Lower leg skin (tissue), 4 donors: ENCODE measurements at regions not wholly inside any gene's neighbourhood (a gene's known extent, or its start where the extent isn't known, plus 50 kb on each side); places are given as distances from the start of the nearest gene placed in this dataset.
"Not testable (repeated sequence)": the region's sequence is repeated elsewhere in the genome, so short reads cannot be mapped to it uniquely, and the experiment has no call there.

ENCODE experiments used
- DNase-seq, 2 donors: peaks; one replicate each; pipeline ENCODE4 v3.0.0-alpha.2; 2019; ENCODE audit warnings: low spot score in 2 of 2
- H3K4me3 ChIP-seq: fragments of 200-600 bp; sonication (generic); 2 replicates; pipeline ENCODE4 v1.5.1; 2017; ENCODE audit warnings: mild to moderate bottlenecking, low read depth; ENCODE audit not compliant: poor library complexity, severe bottlenecking
- POLR2A ChIP-seq, 2 donors: fragments of 450-650 bp; IDR thresholded peaks; one replicate each; pipeline ENCODE4 v1.6.1; 2016 to 2017; ENCODE audit warnings: antibody characterized with exemption in 2 of 2, mild to moderate bottlenecking in 1 of 2, moderate library complexity in 1 of 2
- WGBS, 2 donors: methylation state at CpG; one replicate each; pipeline ENCODE4 v1.1.5; 2018; 5-methylcytosine and 5-hydroxymethylcytosine counted together
- intact Hi-C: fragments of 100-400 bp; cut with DNase I; formaldehyde crosslinking; loops from one replicate; pipeline ENCODE4 v1.15.0; 2023; ENCODE audit warnings: low total_unique reads
- TF ChIP-seq, protein P1 (sequence below), 3 donors: fragments of 450-650 bp; IDR thresholded peaks; one replicate each; pipeline ENCODE4 v1.5.1; 2016; ENCODE audit warnings: antibody characterized with exemption in 3 of 3, mild to moderate bottlenecking in 3 of 3, moderate library complexity in 2 of 3

DNA sequence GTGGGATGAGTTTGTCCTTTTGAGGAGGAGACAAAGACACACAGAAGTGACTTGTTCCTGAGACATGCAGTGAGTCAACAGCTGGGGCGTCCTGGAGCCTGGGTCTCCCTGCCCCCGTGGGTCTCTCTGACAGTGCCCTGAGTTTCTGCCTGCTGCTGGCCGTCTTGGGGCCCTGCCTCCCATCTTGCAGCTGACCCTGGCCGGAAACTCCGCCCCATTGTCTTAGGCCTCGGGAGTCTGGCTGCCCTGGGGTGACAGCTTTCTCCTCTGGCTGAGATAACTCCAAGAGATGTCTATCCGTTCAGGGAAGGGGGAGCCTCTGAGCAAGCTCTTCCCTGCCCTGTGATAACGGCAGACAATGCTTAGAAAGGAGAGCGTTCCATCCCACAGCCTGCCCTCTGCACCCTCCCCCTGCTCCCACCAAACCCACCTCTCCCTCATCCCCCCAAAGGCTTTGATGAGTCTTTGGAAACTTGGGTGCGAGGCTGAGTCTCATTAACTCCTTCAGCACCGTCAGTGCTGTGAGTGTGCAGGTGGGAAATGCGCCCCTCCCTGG is 69.5 kb upstream of the PODXL start:
- DNase-seq, result no peak
- WGBS, 2 donors, result 45 to 46% methylated on average over 12 of the region's 12 CpGs
- H3K4me3 ChIP-seq, result no peak overlapping the region
- no peak for TF ChIP-seq POLR2A (IDR thresholded peaks at IDR 0.05)
- TF ChIP-seq, protein P1, sequence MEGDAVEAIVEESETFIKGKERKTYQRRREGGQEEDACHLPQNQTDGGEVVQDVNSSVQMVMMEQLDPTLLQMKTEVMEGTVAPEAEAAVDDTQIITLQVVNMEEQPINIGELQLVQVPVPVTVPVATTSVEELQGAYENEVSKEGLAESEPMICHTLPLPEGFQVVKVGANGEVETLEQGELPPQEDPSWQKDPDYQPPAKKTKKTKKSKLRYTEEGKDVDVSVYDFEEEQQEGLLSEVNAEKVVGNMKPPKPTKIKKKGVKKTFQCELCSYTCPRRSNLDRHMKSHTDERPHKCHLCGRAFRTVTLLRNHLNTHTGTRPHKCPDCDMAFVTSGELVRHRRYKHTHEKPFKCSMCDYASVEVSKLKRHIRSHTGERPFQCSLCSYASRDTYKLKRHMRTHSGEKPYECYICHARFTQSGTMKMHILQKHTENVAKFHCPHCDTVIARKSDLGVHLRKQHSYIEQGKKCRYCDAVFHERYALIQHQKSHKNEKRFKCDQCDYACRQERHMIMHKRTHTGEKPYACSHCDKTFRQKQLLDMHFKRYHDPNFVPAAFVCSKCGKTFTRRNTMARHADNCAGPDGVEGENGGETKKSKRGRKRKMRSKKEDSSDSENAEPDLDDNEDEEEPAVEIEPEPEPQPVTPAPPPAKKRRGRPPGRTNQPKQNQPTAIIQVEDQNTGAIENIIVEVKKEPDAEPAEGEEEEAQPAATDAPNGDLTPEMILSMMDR (IDR thresholded peaks at IDR 0.05), result no peak
- intact Hi-C loops, result no loop called here

DNA sequence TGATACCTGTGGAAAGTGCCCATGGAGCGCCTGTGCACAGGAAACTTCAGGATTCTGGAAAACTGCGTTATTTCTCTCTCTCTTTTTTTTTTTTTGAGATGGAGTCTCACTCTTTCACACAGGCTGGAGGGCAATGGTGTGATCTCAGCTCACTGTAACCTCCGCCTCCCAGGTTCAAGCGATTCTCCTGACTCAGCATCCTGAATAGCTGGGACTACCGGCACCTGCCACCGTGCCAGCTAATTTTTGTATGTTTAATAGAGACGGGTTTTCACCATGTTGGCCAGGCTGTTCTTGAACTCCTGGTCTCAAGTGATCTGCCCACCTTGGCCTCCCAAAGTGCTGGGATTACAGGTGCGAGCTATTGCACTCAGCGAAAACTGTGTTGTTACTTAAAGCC is 68.9 kb upstream of the PODXL start:
- intact Hi-C loops, DNase-seq, H3K4me3 ChIP-seq: not testable (repeated sequence)
- WGBS, 2 donors, result 81 to 85% methylated on average over 9 of the region's 9 CpGs

DNA sequence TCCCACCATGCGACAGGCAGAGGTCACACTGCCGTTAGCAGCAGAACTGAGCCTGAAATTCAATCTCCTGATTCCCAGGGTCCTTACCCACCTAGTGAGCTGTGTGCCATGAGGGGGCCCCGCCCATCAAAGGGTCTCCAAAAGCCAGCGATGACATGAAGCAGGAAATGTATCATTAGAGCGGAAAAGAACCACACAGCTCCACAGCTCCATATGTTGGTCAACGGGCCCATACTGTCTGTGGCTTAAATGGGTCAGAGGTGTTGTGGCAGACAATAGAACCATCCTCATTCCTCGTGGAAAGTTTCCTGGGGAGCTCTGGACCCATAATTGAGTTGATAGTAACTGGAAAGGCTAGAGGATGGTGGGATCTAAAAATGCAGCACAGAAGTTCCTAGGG is 68.1 kb upstream of the PODXL start:
- 80 to 85% methylated on average over 7 of the region's 7 CpGs for WGBS, 2 donors
- no peak for TF ChIP-seq POLR2A (IDR thresholded peaks at IDR 0.05)
- TF ChIP-seq, protein P1 (IDR thresholded peaks at IDR 0.05), result no peak
- no peak overlapping the region for H3K4me3 ChIP-seq
- DNase-seq, result no peak
- intact Hi-C loops, result no loop called here

- intact Hi-C loops, result no loop called here
- no peak overlapping the region for H3K4me3 ChIP-seq
- no peak for DNase-seq
- 45 to 54% methylated on average over 10 of the region's 10 CpGs for WGBS, 2 donors
- TF ChIP-seq, protein P1 (IDR thresholded peaks at IDR 0.05), result no peak
- no peak for TF ChIP-seq POLR2A (IDR thresholded peaks at IDR 0.05)
Measured at GRCh38 chr7:131623154-131623553, 66.7 kb upstream of the PODXL start.

DNA sequence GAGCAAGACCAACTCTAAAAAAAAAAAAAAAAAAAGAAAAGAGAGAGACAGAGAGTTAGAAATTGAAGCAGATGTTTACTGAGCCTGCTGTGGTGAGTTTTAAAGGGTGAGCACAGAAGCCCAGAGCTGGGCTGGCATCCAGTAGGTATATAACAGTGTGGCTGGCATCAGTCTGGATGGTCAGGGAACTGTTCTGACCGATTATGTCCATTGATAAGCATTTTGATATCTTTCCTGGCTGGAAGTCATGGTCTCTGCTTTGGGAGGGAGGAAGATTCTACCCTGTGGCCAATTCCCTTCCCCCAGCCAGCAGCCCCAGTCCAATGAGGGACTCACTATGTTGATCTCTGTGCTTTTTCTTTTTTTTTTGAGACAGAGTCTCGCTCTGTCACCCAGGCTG is 65.2 kb upstream of the PODXL start:
- no peak for TF ChIP-seq POLR2A (IDR thresholded peaks at IDR 0.05)
- TF ChIP-seq, protein P1 (IDR thresholded peaks at IDR 0.05), result no peak
- 60 to 61% methylated on average over 2 of the region's 2 CpGs for WGBS, 2 donors
- H3K4me3 ChIP-seq, result no peak overlapping the region
- intact Hi-C loops, result no loop called here
- DNase-seq, result no peak

DNA sequence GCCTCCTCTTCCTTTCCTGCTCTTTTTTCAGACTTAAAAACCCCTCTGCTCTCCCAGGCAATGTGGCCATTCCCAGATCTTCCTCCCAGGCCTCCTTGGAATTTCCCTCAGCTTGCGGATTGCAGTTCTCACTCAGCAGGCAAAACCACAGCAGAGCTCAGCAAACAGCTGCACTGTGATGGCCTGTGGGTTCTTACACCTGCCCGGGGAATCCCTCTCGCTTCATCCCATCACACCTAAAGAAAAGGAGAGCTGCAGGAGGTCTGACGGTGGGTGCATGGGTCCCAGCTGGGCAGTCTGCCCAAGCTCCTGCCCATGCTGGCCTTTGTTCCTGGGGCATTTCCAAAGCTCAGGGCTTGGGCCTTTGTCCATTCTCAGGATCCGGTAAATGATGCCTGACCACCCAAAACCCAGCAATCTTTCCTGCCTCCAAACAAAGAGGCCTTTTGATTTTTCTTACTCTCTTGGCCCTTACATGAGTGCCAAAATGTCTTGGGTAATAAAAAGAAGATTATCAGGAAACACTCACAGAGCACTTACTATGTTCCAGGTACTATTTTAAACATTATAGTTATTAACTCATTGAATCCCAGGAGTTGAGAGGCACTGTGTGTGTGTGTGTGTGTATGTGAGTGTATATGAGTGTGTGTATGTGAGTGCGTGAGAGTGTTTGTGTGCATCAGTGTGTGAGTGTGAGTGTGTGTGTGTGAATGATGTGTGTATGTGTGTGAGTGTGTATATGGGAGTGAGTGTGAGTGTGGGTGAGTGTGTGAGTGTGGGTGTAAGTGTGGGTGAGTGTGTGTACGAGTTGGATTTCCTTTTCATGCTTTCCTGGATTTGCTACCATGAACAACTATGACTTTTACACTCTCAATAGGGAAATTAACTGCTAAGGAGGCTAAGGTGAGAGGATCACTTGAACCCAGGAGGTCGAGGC is 64.5 kb upstream of the PODXL start:
- no peak overlapping the region for H3K4me3 ChIP-seq
- DNase-seq, result no peak
- intact Hi-C loops, result no loop called here
- TF ChIP-seq, protein P1 (IDR thresholded peaks at IDR 0.05), result no peak
- no peak for TF ChIP-seq POLR2A (IDR thresholded peaks at IDR 0.05)
- 75 to 77% methylated on average over 8 of the region's 8 CpGs for WGBS, 2 donors
